ENCODE measurements at regions not wholly inside any gene's neighbourhood (a gene's known extent, or its start where the extent isn't known, plus 50 kb on each side); places are given as distances from the start of the nearest gene placed in this dataset.

DNA sequence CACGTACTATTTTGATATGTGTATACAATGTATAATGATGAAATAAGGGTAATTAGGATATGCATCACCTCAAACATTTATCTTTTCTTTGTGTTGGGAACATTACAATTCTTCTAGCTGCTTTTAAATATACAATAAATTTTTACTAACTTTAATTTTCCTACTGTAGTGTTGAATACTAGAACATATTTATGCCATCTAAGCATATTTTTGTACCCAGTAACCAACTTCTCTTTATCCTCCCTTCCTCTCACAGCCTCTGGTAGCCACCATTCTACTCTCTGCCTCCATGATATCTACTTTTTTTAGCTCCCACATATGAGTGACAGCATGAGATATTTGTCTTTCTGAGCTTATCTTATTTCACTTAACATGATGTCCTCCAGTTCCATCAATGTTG, 468.0 kb downstream of the COL11A1 start:
- TF ChIP-seq EZH2 (IDR thresholded peaks at IDR 0.05; ENCODE audit: borderline replicate concordance, insufficient read depth, low read length, poor library complexity, severe bottlenecking), result no peak
- no peak for TF ChIP-seq SMC3 (conservative IDR thresholded peaks at IDR 0.05; ENCODE audit: poor library complexity)
- TF ChIP-seq MXI1 (conservative IDR thresholded peaks at IDR 0.05; ENCODE audit: poor library complexity, severe bottlenecking), result no peak
- no peak for TF ChIP-seq CTCF (IDR thresholded peaks at IDR 0.05; ENCODE audit: poor library complexity, severe bottlenecking)

Data from neural cell (in vitro differentiated cells).